Glomerular endothelial cell (primary cell): ENCODE measurements at regions not wholly inside any gene's neighbourhood (a gene's known extent, or its start where the extent isn't known, plus 50 kb on each side); places are given as distances from the start of the nearest gene placed in this dataset.
"Not testable (repeated sequence)": the region's sequence is repeated elsewhere in the genome, so short reads cannot be mapped to it uniquely, and the experiment has no call there.

Experiments used
- DNase-seq: peaks from one replicate; pipeline ENCODE4 v3.0.0-alpha.2; 2011; ENCODE audit warnings: low read depth, low spot score; ENCODE audit errors: extremely low read depth

- no peak for DNase-seq
These were observed 1195.9 kb downstream of the ROBO2 start for GRCh38 chr3:78235841-78236240.

GRCh38 chr3:78238811-78239210 lies 1198.9 kb downstream of the ROBO2 start:
- no peak for DNase-seq

- no peak for DNase-seq
These were observed 1202.8 kb downstream of the ROBO2 start for GRCh38 chr3:78242724-78243123.

- no peak for DNase-seq
These were observed 1204.2 kb downstream of the ROBO2 start for GRCh38 chr3:78244136-78244535.

GRCh38 chr3:78249294-78249693 lies 1209.4 kb downstream of the ROBO2 start:
- DNase-seq = no peak

- DNase-seq = no peak
These were observed 1214.0 kb downstream of the ROBO2 start for GRCh38 chr3:78253860-78254259.

- DNase-seq = no peak
These were observed 1215.5 kb downstream of the ROBO2 start for GRCh38 chr3:78255403-78255802.

GRCh38 chr3:78256123-78256522 lies 1216.2 kb downstream of the ROBO2 start:
- no peak for DNase-seq

GRCh38 chr3:78257951-78258530 lies 1218.1 kb downstream of the ROBO2 start:
- no peak for DNase-seq

- DNase-seq = no peak
These were observed 1218.9 kb downstream of the ROBO2 start for GRCh38 chr3:78258798-78259197.

- no peak for DNase-seq
These were observed 1220.5 kb downstream of the ROBO2 start for GRCh38 chr3:78260388-78260787.

- not testable (repeated sequence) for DNase-seq
These were observed 1226.7 kb downstream of the ROBO2 start for GRCh38 chr3:78266550-78266949.

- no peak for DNase-seq
These were observed 1227.3 kb downstream of the ROBO2 start for GRCh38 chr3:78267235-78267634.

GRCh38 chr3:78268087-78268486 lies 1228.2 kb downstream of the ROBO2 start:
- no peak for DNase-seq

GRCh38 chr3:78268716-78269668 lies 1229.1 kb downstream of the ROBO2 start:
- DNase-seq = no peak

GRCh38 chr3:78273326-78273725 lies 1233.4 kb downstream of the ROBO2 start:
- DNase-seq = no peak

- no peak for DNase-seq
These were observed 1234.7 kb downstream of the ROBO2 start for GRCh38 chr3:78274475-78275065.

- DNase-seq = no peak
These were observed 1235.5 kb downstream of the ROBO2 start for GRCh38 chr3:78275420-78275852.

- DNase-seq = no peak
These were observed 1237.3 kb downstream of the ROBO2 start for GRCh38 chr3:78277220-78277619.

- no peak for DNase-seq
These were observed 1237.9 kb downstream of the ROBO2 start for GRCh38 chr3:78277801-78278200.

GRCh38 chr3:78279091-78279490 lies 1239.2 kb downstream of the ROBO2 start:
- no peak for DNase-seq

GRCh38 chr3:78281381-78281780 lies 1241.5 kb downstream of the ROBO2 start:
- DNase-seq = no peak
